CD4-positive, alpha-beta T cell treated with Interferon alpha-2 for 1 hour (primary cell): ENCODE measurements at regions not wholly inside any gene's neighbourhood (a gene's known extent, or its start where the extent isn't known, plus 50 kb on each side); places are given as distances from the start of the nearest gene placed in this dataset.
"Not testable (repeated sequence)": the region's sequence is repeated elsewhere in the genome, so short reads cannot be mapped to it uniquely, and the experiment has no call there.

ENCODE experiments used
- DNase-seq, 2 donors: peaks; one replicate each; pipeline ENCODE4 v3.0.0-alpha.2; 2020 to 2022

GRCh38 chr12:73547421-73547820 lies 990.2 kb upstream of the ATXN7L3B start:
- no peak for DNase-seq

GRCh38 chr12:73585136-73585535 lies 952.5 kb upstream of the ATXN7L3B start:
- no peak for DNase-seq

- no peak for DNase-seq
These were observed 948.4 kb upstream of the ATXN7L3B start for GRCh38 chr12:73589220-73589619.

GRCh38 chr12:73598626-73599025 lies 939.0 kb upstream of the ATXN7L3B start:
- no peak for DNase-seq

- DNase-seq: no peak
These were observed 938.4 kb upstream of the ATXN7L3B start for GRCh38 chr12:73599268-73599667.

- not testable (repeated sequence) for DNase-seq
These were observed 931.7 kb upstream of the ATXN7L3B start for GRCh38 chr12:73605925-73606324.

GRCh38 chr12:73612551-73612950 lies 925.1 kb upstream of the ATXN7L3B start:
- DNase-seq: no peak

- no peak for DNase-seq
These were observed 914.2 kb upstream of the ATXN7L3B start for GRCh38 chr12:73623421-73623820.

- DNase-seq: no peak
These were observed 912.4 kb upstream of the ATXN7L3B start for GRCh38 chr12:73625226-73625625.

GRCh38 chr12:73629171-73629570 lies 908.5 kb upstream of the ATXN7L3B start:
- no peak for DNase-seq

GRCh38 chr12:73629893-73630831 lies 907.5 kb upstream of the ATXN7L3B start:
- no peak for DNase-seq

- DNase-seq: no peak
These were observed 905.4 kb upstream of the ATXN7L3B start for GRCh38 chr12:73632191-73632590.

GRCh38 chr12:73632661-73633060 lies 905.0 kb upstream of the ATXN7L3B start:
- no peak for DNase-seq

- DNase-seq: not testable (repeated sequence)
These were observed 898.2 kb upstream of the ATXN7L3B start for GRCh38 chr12:73639397-73639796.

GRCh38 chr12:73656375-73656774 lies 881.3 kb upstream of the ATXN7L3B start:
- no peak for DNase-seq

- DNase-seq: no peak
These were observed 877.8 kb upstream of the ATXN7L3B start for GRCh38 chr12:73659802-73660201.

- no peak for DNase-seq
These were observed 872.4 kb upstream of the ATXN7L3B start for GRCh38 chr12:73665193-73665592.

- DNase-seq: not testable (repeated sequence)
These were observed 866.1 kb upstream of the ATXN7L3B start for GRCh38 chr12:73671550-73671949.

- no peak for DNase-seq
These were observed 859.9 kb upstream of the ATXN7L3B start for GRCh38 chr12:73677520-73678291.

GRCh38 chr12:73678335-73678734 lies 859.3 kb upstream of the ATXN7L3B start:
- no peak for DNase-seq

- DNase-seq: no peak
These were observed 838.3 kb upstream of the ATXN7L3B start for GRCh38 chr12:73699318-73699717.

GRCh38 chr12:73714655-73715054 lies 823.0 kb upstream of the ATXN7L3B start:
- DNase-seq: no peak

- not testable (repeated sequence) for DNase-seq
These were observed 821.5 kb upstream of the ATXN7L3B start for GRCh38 chr12:73716143-73716542.

- no peak for DNase-seq
These were observed 818.4 kb upstream of the ATXN7L3B start for GRCh38 chr12:73719223-73719622.
